NT2/D1 (cell line): ENCODE measurements at regions not wholly inside any gene's neighbourhood (a gene's known extent, or its start where the extent isn't known, plus 50 kb on each side); places are given as distances from the start of the nearest gene placed in this dataset.
A peak's percentile ranks its signal among the peaks of the same experiment; 100 is the strongest.

ENCODE experiments used
- DNase-seq: peaks from one replicate; pipeline ENCODE4 v3.0.0-alpha.2; 2011; ENCODE audit warnings: low read depth, low spot score
- H3K27me3 ChIP-seq: 2 replicates; pipeline ENCODE4 v1.6.0; 2011; ENCODE audit warnings: mild to moderate bottlenecking; ENCODE audit not compliant: insufficient read length, insufficient read depth
- H3K36me3 ChIP-seq: 2 replicates; pipeline ENCODE4 v1.6.1; 2011; ENCODE audit warnings: mild to moderate bottlenecking, low read length, mixed read lengths; ENCODE audit not compliant: insufficient read depth, insufficient read length
- H3K4me1 ChIP-seq: 2 replicates; pipeline ENCODE4 v1.5.1; 2011; ENCODE audit not compliant: insufficient read depth, insufficient read length
- H3K4me3 ChIP-seq: 2 replicates; pipeline ENCODE4 v1.5.1; 2011; ENCODE audit warnings: low read depth; ENCODE audit not compliant: insufficient read length
- H3K9ac ChIP-seq: 2 replicates; pipeline ENCODE4 v1.6.0; 2011; ENCODE audit warnings: low read depth; ENCODE audit not compliant: insufficient read length
- H3K9me3 ChIP-seq: 2 replicates; pipeline ENCODE4 v1.5.1; 2011; ENCODE audit warnings: mild to moderate bottlenecking, low read length; ENCODE audit not compliant: insufficient read depth
- SUZ12 ChIP-seq: IDR thresholded peaks from 2 replicates; pipeline ENCODE4 v1.6.1; 2011; ENCODE audit not compliant: insufficient read length, insufficient read depth; ENCODE audit errors: extremely low read depth
- YY1 ChIP-seq: IDR thresholded peaks from 2 replicates; pipeline ENCODE4 v1.6.1; 2011; ENCODE audit not compliant: insufficient read length, insufficient read depth
- ZNF274 ChIP-seq: IDR thresholded peaks from 2 replicates; pipeline ENCODE4 v1.6.1; 2011; ENCODE audit warnings: mild to moderate bottlenecking, low read depth, low read length

- Histone ChIP-seq H3K4me3 (no peak overlapping the region), H3K27me3 (no peaks in the 10 kb centered on the region)
- peak; percentile 59 for DNase-seq
Observed at GRCh38 chr7:135855846-135856245, 107.2 kb upstream of the FAM180A start.

DNA sequence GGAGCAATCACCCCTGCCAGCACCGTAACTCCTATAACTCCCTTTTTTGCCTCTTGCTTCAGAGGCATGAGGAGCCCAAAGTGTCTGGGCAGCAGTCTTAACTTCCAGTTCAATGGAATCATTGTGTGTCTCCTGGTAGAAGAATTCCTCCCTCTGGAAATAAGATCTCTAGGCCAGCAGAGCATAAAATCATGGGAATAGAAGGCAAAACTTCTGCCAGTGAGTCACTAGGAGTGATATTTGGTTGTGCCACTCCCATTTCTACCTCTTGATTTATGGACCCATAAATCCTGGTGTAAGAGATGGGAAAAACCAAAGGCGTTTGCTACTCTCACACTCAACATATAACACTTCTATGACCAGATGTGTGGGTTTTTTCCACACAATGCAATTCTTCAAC, 104.9 kb upstream of the FAM180A start:
- H3K36me3 ChIP-seq: no peaks in the 10 kb centered on the region
- H3K27me3 ChIP-seq: no peaks in the 10 kb centered on the region
- H3K9me3 ChIP-seq: peaks cover 17% of the 10 kb centered on the region; the same call in 1 of the 2 replicates
- no peak overlapping the region for H3K4me3 ChIP-seq
- no peak for DNase-seq
- TF ChIP-seq SUZ12 (no peak), ZNF274 (no peak), YY1 (no peak)
- H3K4me1 ChIP-seq: no peaks in the 10 kb centered on the region
- H3K9ac ChIP-seq: no peak overlapping the region

More at GRCh38 chr7:135855846-135856245, 107.2 kb upstream of the FAM180A start:
- peaks cover 17% of the 10 kb centered on the region; the same call in 1 of the 2 replicates for H3K9me3 ChIP-seq
- H3K9ac ChIP-seq: no peak overlapping the region
- H3K36me3 ChIP-seq: no peaks in the 10 kb centered on the region
- H3K4me1 ChIP-seq: no peaks in the 10 kb centered on the region
- TF ChIP-seq ZNF274: no peak
- no peak for TF ChIP-seq YY1
- TF ChIP-seq SUZ12: no peak

GRCh38 chr7:135853008-135853407, 104.4 kb upstream of the FAM180A start:
- no peak overlapping the region for H3K9ac ChIP-seq
- no peak overlapping the region for H3K4me3 ChIP-seq
- TF ChIP-seq ZNF274: no peak
- TF ChIP-seq YY1: no peak
- TF ChIP-seq SUZ12: no peak
- no peak for DNase-seq
- H3K4me1 ChIP-seq: no peaks in the 10 kb centered on the region
- no peaks in the 10 kb centered on the region for H3K36me3 ChIP-seq
- peaks cover 15% of the 10 kb centered on the region; the same call in 1 of the 2 replicates for H3K9me3 ChIP-seq
- no peaks in the 10 kb centered on the region for H3K27me3 ChIP-seq

DNA sequence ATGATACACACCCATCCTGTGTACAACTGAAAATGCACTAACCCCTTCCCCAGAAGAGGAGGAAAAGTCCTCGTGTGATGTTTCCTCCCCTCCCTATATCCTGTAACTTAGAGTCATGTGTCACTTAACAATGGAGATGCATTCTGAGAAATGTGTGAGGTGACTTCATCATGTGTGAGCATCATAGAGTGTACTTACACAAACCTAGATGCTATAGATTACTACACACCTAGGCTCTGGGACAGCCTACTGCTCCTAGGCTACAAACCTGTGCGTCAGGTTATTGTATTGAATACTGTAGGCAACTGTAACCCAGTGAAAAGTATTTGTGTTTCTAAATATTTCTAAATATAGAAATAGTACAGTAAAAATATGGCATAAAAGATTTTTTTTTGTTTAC, 98.6 kb upstream of the FAM180A start:
- H3K4me1 ChIP-seq: no peaks in the 10 kb centered on the region
- H3K36me3 ChIP-seq: no peaks in the 10 kb centered on the region
- H3K9ac ChIP-seq: no peak overlapping the region
- H3K4me3 ChIP-seq: no peak overlapping the region
- no peaks in the 10 kb centered on the region for H3K27me3 ChIP-seq
- no peak for DNase-seq
- H3K9me3 ChIP-seq: no peaks in the 10 kb centered on the region
- no peak for TF ChIP-seq ZNF274
- no peak for TF ChIP-seq SUZ12
- no peak for TF ChIP-seq YY1

DNA sequence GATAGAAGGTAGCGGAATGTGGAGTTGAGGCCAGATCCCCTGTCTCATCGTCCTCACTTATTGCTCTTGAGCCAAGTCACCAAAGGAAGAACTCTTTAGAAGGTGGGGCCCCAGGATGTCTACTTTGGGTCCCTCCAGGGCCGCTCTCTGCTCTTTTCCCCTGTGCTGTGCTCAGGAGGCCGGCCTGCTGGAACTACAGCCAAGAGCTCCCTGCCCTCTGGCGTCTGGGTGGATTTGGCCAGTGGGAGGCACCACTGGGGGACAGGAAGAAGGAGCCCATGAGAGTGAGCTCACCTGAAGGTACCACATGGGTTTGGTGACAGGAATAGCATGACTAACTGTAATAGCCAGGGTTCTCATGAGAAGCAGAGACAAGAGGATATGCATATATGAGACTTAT, 97.7 kb upstream of the FAM180A start:
- no peaks in the 10 kb centered on the region for H3K27me3 ChIP-seq
- TF ChIP-seq SUZ12 (no peak), YY1 (no peak), ZNF274 (no peak)
- H3K9ac ChIP-seq: no peak overlapping the region
- no peak overlapping the region for H3K4me3 ChIP-seq
- no peaks in the 10 kb centered on the region for H3K4me1 ChIP-seq
- H3K36me3 ChIP-seq: no peaks in the 10 kb centered on the region
- DNase-seq: no peak
- no peaks in the 10 kb centered on the region for H3K9me3 ChIP-seq

- no peak overlapping the region for H3K4me3 ChIP-seq
- H3K4me1 ChIP-seq: no peaks in the 10 kb centered on the region
- TF ChIP-seq SUZ12 (no peak), YY1 (no peak), ZNF274 (no peak)
- no peaks in the 10 kb centered on the region for H3K27me3 ChIP-seq
- H3K36me3 ChIP-seq: no peaks in the 10 kb centered on the region
- H3K9me3 ChIP-seq: no peaks in the 10 kb centered on the region
- H3K9ac ChIP-seq: no peak overlapping the region
- DNase-seq: no peak
Observed at GRCh38 chr7:135845415-135846075, 96.9 kb upstream of the FAM180A start.

- DNase-seq: no peak
- no peak overlapping the region for H3K4me3 ChIP-seq
- no peak for TF ChIP-seq SUZ12
- TF ChIP-seq ZNF274: no peak
- no peak for TF ChIP-seq YY1
- H3K4me1 ChIP-seq: no peaks in the 10 kb centered on the region
- no peaks in the 10 kb centered on the region for H3K36me3 ChIP-seq
- H3K9me3 ChIP-seq: no peaks in the 10 kb centered on the region
- H3K9ac ChIP-seq: no peak overlapping the region
- no peaks in the 10 kb centered on the region for H3K27me3 ChIP-seq
Observed at GRCh38 chr7:135844903-135845302, 96.3 kb upstream of the FAM180A start.
